ENCODE measurements at regions not wholly inside any gene's neighbourhood (a gene's known extent, or its start where the extent isn't known, plus 50 kb on each side); places are given as distances from the start of the nearest gene placed in this dataset.

GRCh38 chr4:62293551-62293950 is 1093.4 kb downstream of the ADGRL3 start:
- no peak for DNase-seq

DNA sequence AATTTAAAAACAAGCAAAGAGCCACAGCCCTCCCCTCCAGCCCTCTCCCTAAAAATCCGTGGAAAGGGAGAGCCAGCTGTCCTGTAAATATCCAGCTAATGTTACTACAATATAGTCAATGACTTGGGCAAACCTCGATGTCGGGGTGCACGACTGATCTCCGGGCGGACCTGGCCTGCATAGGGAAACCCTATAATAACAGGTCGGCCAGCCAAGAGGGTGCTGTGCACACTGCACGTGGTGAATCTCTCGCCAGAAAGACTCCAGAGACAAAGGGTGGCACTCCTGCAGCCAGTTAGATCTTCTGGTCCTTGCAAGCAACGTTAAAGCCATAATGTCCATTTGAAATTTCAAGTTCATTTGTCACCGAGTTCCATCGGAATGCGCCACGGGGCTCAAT is 1092.8 kb downstream of the ADGRL3 start:
- DNase-seq: no peak

DNA sequence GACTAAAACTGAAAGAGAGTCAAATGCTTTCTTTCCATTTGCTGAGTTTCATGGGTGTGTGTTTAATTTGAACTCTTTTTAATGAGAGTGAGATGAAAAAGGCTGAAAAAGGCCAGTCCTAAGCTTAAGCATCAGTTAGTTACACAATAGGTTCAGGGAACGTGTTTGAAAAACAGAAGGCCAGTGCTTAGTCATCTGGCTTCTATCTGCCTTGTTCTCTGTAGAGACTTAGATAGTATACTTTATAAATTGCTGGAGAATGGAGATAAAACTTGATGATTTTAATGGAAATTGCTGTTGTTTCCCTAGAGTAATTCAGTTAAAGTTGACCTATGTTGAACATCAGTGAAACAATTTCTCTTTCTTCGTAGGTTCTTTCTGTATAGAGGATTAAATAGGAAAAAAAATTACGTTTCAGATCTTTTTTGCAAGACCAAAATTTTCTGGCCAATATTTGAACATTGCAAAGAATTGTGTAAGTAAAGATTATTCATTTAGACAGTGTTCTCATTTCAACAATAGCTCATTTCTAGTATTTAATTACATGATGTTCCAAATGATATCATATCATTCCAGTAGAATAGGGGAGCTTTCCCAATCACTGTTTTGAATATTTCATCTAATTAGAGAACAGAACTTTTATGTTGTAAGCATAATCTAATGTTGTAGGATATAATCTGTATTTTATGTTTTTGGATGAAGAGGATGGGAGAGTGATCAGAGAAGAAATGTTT is 1088.8 kb downstream of the ADGRL3 start:
- no peak for DNase-seq

- DNase-seq: no peak
Measured at GRCh38 chr4:62285026-62285425, 1084.9 kb downstream of the ADGRL3 start.

DNA sequence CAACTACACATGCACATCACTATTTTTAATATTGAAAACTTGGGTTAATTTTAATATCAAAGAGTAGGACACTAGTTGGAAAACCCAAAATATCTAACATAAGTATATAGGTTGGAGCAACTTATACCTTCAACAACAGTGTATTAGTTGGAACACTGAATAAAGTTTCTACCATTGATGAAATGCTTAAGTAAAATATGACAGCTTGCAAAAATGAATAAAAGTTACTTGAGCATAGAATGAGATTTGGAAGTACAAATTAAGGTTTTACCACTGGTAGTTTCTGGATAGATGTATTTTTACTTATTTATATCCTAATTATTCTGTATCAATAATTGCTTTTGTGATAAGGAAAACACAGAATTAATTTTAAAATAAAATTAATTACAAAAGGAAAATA is 1079.6 kb downstream of the ADGRL3 start:
- no peak for DNase-seq

DNA sequence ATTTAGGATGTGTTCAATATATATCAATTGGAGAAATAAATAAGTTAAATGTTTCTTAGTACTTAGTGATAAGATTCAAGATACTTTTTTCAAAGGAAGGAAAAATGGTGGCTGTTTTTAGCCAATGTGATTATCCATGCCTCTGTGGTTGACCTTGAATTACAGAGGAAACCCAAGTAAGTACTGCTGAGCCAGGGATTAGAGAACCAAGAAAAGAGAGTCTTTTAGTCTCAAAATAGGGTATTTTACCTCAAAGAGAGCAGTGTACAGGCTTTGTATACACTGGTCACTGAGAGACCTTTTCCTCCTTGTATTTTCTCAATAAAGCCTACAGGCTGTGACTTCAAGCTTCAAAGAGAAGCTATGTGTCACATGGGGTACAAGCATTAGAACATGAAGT is 1075.3 kb downstream of the ADGRL3 start:
- no peak for DNase-seq

DNA sequence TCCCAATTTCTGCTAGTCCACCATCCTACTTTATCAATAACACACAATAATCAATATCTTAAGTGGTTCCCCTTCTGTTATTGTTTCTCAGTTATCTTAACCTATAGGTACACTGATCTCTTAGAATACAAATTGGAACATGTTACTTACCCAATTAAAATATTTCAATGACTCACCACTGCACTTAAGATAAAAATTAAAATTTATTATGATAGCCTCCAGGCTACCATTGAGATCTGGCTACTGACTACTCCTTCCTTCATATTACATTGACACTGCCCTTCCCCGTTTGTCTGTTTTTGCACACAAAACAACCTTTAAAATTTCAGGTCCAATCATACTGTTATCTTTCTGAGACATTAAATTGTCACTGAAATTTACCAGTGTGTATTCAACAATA is 1074.7 kb downstream of the ADGRL3 start:
- DNase-seq: no peak

DNA sequence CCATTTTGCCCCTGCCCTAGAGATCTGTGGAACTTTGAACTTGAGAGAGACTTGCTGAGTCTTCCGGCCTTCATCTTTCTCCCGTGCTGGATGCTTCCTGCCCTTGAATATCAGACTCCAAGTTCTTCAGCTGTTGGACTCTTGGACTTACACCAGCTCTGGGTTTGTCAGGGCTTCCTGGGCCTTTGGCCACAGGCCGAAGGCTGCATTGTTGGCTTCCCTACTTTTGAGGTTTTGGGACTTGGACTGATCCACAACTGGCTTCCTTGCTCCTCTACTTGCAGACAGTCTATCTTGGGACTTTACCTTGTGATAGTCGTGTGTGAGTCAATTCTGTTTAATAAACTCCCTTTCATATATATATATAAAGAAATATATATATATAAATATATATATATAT is 1071.0 kb downstream of the ADGRL3 start:
- DNase-seq: no peak

- no peak for DNase-seq
Measured at GRCh38 chr4:62269918-62270317, 1069.8 kb downstream of the ADGRL3 start.

DNA sequence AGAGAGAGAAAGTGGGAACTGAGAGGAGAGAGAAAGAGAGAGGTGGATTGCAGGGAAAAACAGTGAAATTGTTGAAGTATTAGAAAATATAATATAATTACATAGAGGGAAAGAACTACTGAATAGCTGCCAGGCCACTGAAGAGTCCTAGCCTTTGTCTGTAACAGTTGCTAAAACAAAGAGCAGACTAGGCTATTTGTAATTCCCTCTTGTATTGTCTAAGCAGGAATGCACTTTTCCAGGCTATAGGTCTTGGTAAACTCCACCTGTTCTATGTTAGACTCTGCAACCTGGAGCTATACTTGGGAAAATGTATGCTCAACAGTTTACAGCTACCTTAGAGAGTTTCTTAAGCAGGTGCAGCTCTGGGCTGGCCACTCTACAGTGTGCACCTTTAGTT is 1063.3 kb downstream of the ADGRL3 start:
- no peak for DNase-seq

GRCh38 chr4:62262676-62263075 is 1062.5 kb downstream of the ADGRL3 start:
- DNase-seq: no peak

DNA sequence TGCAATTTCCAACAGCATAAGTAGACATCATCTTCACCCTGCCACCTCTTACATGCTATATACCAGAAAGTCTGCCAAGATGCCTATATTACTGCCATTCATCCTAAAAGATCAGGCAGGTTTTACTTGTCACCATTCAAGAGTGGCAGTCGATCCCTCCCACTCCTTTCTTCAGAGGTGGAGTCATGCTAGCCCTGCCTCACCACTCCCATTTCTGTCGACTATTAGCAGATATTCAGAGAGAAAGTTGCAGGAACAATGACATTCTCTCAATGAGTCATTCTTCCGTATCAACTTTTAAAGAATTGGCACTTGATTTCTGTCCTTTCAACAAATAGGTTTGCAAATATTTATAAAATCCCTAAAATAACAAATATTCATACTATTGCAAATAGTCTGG is 1060.1 kb downstream of the ADGRL3 start:
- no peak for DNase-seq

GRCh38 chr4:62256479-62256878 is 1056.4 kb downstream of the ADGRL3 start:
- no peak for DNase-seq

DNA sequence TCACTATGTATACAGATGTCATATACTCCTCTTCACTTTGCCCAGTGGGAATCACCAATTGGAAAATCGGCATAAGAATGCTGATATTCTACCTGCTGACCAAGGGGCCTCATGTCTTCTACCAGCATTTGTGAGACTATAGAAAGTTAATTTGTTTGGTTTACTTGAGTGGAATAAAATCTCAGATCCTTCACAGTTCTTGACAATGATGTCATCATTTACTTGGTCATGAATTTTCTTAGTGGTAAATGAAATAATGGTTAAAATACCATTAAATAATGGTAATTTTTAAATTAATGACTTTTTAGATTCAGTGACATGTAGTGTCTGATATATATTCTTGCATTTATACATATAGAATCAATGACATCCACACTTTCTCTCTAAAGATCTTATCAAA is 1052.6 kb downstream of the ADGRL3 start:
- no peak for DNase-seq

DNA sequence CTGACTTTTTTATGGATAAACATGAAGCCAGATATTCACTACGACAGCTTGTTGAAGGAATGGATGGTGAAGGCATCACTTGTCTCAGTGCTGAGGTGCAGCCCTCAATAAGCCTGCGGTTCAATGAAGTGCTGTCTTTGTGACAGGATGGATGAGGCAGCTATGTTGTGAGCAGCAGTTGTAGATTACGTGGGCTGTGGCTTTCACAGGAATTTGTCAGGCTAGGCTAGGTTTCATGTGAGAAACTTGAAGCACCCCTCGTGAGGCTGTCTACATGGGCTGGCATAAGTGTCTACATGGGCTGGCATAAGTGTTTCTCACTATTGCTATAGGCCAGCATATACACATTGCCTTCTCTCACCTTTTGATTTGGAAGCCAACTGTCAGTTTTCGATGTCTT is 1050.0 kb downstream of the ADGRL3 start:
- no peak for DNase-seq

- no peak for DNase-seq
Measured at GRCh38 chr4:62243895-62244294, 1043.8 kb downstream of the ADGRL3 start.

GRCh38 chr4:62235911-62236310 is 1035.8 kb downstream of the ADGRL3 start:
- DNase-seq: no peak

GRCh38 chr4:62232814-62233213 is 1032.7 kb downstream of the ADGRL3 start:
- DNase-seq: no peak

DNA sequence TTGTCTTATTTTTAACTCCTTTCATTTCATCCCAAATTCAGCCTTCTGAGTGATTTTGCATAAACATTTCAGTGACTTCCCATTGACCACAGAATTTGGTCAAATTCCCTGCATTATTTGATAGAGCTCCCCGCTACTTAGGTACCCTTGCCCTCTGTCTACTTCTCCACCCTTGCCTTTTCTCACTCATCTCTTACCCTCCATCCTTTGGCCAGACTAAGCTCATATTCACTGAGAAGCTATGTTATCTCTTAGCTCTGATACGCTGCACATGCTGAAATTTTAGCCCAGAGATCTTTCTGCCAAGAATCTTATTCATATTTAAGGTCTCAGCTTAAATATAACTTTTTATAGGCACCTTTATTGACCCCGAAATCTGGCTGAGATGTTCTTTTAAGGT is 1031.9 kb downstream of the ADGRL3 start:
- no peak for DNase-seq

- DNase-seq: no peak
Measured at GRCh38 chr4:62226082-62226481, 1026.0 kb downstream of the ADGRL3 start.

DNA sequence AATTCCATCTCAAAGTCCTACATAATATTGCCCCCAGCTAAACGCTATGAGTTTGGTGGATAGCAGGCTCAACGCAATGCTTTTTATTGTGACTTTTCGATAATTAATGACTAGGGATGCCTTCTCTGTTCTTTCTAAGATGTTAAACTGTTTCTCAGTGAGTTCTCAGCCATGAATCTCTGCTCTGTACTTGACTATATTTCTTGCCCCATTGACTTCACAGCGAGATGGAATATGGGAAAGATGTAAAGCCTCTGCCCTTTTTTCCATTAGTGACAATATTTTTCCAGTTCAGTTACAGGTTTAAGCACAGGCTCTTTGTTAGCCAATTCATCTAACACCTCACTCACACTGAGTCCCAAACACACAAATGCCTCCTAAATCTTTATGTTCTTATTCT is 1022.0 kb downstream of the ADGRL3 start:
- DNase-seq: no peak

- no peak for DNase-seq
Measured at GRCh38 chr4:62210486-62210885, 1010.4 kb downstream of the ADGRL3 start.

GRCh38 chr4:62209757-62210485 is 1009.8 kb downstream of the ADGRL3 start:
- DNase-seq: no peak

GRCh38 chr4:62208921-62209320 is 1008.8 kb downstream of the ADGRL3 start:
- no peak for DNase-seq

DNA sequence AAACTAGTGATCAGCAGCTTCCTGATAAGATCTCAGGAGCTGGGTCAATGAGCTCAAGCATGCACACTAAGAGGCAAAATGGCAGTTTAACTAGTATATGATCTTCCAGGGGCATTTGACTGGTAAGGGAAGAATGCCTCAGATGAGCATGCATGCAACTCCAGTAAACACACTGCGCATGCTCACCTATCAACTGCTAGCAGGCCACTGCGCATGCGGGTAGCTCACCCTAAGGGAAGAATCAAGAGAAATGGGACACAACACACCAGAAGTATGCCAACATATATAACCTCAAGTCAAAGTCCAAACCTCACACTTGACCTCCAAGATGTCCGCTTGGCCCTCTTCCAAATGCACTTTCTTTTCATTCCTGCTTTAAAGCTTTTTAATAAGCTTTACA is 1004.0 kb downstream of the ADGRL3 start:
- DNase-seq: no peak

Data from activated T-cell treated with anti-CD3 and anti-CD28 coated beads for 4 hours (primary cell).